Gastrocnemius medialis (tissue), 4 donors: ENCODE measurements at regions not wholly inside any gene's neighbourhood (a gene's known extent, or its start where the extent isn't known, plus 50 kb on each side); places are given as distances from the start of the nearest gene placed in this dataset.
"Not testable (repeated sequence)": the region's sequence is repeated elsewhere in the genome, so short reads cannot be mapped to it uniquely, and the experiment has no call there.

Source experiments
- ATAC-seq, 2 donors: fragments of 150-250 bp; one replicate each; pipeline ENCODE4 v1.9.1; 2016
- DNase-seq, 2 donors: peaks; one replicate each; pipeline ENCODE4 v3.0.0-alpha.2; 2019
- H3K27ac ChIP-seq, 4 donors: fragments of 200-600 bp; sonication (generic); 1 replicate in 1 of 4; 2 replicates in 3 of 4; pipeline ENCODE4 v1.5.1; 2016 to 2018; ENCODE audit warnings: mild to moderate bottlenecking in 2 of 4, moderate library complexity in 1 of 4
- H3K27me3 ChIP-seq, 3 donors: fragments of 200-600 bp; sonication (generic) in 2 of 3; 1 replicate in 1 of 3; 2 replicates in 2 of 3; pipeline versions ENCODE4 v1.5.1 to v1.6.0; 2016 to 2019; ENCODE audit warnings: mild to moderate bottlenecking in 1 of 3, moderate library complexity in 1 of 3
- H3K36me3 ChIP-seq, 2 donors: fragments of 200-600 bp; sonication (generic) in 1 of 2; one replicate each; pipeline ENCODE4 v1.5.1; 2017 to 2018
- H3K4me1 ChIP-seq, 2 donors: fragments of 200-600 bp; sonication (generic) in 1 of 2; one replicate each; pipeline ENCODE4 v1.5.1; 2016 to 2017; ENCODE audit warnings: mild to moderate bottlenecking in 2 of 2
- H3K4me3 ChIP-seq, 4 donors: fragments of 200-600 bp; sonication (generic) in 3 of 4; 1 replicate in 1 of 4; 2 replicates in 3 of 4; pipeline ENCODE4 v1.5.1; 2016 to 2019; ENCODE audit warnings: mild to moderate bottlenecking in 2 of 4
- H3K9me3 ChIP-seq, 3 donors: fragments of 200-600 bp; sonication (generic) in 2 of 3; 1 replicate in 1 of 3; 2 replicates in 2 of 3; pipeline ENCODE4 v1.5.1; 2016 to 2019
- POLR2A ChIP-seq, 2 donors: fragments of 450-650 bp; IDR thresholded peaks; one replicate each; pipeline ENCODE4 v1.6.1; 2017; ENCODE audit warnings: antibody characterized with exemption in 2 of 2, mild to moderate bottlenecking in 2 of 2, moderate library complexity in 2 of 2
- in situ Hi-C, 4 donors: fragments of 200-750 bp; cut with MboI; loops; one replicate each; pipeline versions ENCODE4 v1.15.0 to v1.8.0; 2017; ENCODE audit warnings: low sequenced_read_pairs in 4 of 4
- intact Hi-C: fragments of 100-400 bp; cut with DNase I; formaldehyde crosslinking; loops from one replicate; pipeline ENCODE4 v1.15.1; 2023; ENCODE audit warnings: low total_unique reads
- TF ChIP-seq, protein P1 (sequence below), 5 experiments: fragments of 450-650 bp in 3 of 5; fragments of 200-600 bp in 2 of 5; sonication (generic) in 2 of 5; IDR thresholded peaks in 4 of 5; conservative IDR thresholded peaks in 1 of 5; 1 replicate in 4 of 5; 2 replicates in 1 of 5; pipeline ENCODE4 v1.5.1; 2016 to 2019; ENCODE audit warnings: antibody characterized with exemption in 5 of 5, mild to moderate bottlenecking in 3 of 5, moderate library complexity in 3 of 5

DNA sequence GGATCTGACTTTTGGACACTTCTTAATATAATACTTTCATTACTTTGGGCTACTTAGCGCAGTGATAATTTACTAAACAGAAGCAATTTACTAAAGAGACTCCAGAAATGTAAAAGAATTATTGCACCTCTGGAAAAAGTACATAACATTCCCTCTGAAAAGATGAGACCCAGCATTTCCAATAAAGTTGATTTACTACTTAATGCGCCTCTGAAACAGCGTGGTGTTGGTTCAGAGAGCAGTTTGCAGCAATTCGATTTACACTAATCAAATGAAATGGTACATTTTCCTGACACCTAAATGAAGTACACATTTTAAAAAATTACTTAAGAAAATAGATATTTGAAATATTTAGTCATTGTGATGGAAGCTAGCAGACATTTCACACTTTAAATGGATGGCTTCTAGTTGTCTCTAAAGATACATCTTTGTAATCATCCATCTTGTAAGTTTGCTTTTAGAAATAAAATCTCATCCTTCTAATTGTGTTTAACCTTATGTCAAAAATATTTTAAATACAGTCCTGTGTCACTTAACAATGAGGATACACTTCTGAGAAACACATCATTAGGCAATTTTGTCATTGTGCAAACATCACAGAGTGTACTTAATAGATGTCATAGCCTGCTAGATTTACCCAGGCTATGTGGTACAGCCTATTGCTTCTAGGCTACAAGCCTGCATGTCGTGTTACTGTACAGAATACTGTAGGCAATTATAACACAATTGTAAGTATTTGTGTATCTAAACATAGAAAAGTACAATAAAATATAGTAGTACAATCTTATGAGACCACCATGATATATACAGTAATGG is 284.6 kb upstream of the UBE2E3 start:
- Histone ChIP-seq H3K27ac (no peak overlapping the region), H3K4me1 (no peaks in the 10 kb centered on the region), H3K27me3 (no peaks in the 10 kb centered on the region), H3K4me3 (no peak overlapping the region), H3K9me3 (no peaks in the 10 kb centered on the region), H3K36me3 (no peaks in the 10 kb centered on the region)
- ATAC-seq (no peak), DNase-seq (no peak)
- intact Hi-C loops (no loop called here), in situ Hi-C loops (no loop called here)
- TF ChIP-seq, protein P1, sequence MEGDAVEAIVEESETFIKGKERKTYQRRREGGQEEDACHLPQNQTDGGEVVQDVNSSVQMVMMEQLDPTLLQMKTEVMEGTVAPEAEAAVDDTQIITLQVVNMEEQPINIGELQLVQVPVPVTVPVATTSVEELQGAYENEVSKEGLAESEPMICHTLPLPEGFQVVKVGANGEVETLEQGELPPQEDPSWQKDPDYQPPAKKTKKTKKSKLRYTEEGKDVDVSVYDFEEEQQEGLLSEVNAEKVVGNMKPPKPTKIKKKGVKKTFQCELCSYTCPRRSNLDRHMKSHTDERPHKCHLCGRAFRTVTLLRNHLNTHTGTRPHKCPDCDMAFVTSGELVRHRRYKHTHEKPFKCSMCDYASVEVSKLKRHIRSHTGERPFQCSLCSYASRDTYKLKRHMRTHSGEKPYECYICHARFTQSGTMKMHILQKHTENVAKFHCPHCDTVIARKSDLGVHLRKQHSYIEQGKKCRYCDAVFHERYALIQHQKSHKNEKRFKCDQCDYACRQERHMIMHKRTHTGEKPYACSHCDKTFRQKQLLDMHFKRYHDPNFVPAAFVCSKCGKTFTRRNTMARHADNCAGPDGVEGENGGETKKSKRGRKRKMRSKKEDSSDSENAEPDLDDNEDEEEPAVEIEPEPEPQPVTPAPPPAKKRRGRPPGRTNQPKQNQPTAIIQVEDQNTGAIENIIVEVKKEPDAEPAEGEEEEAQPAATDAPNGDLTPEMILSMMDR (IDR thresholded peaks at IDR 0.05 in 4 of 5, conservative IDR thresholded peaks at IDR 0.05 in 1 of 5), result no peak
- no peak for TF ChIP-seq POLR2A (IDR thresholded peaks at IDR 0.05)

GRCh38 chr2:180694445-180695421 is 285.7 kb upstream of the UBE2E3 start:
- intact Hi-C loops, result no loop called here
- no peaks in the 10 kb centered on the region for H3K4me1 ChIP-seq
- H3K4me3 ChIP-seq, result no peak overlapping the region
- in situ Hi-C loops, result no loop called here
- no peaks in the 10 kb centered on the region for H3K9me3 ChIP-seq
- no peaks in the 10 kb centered on the region for H3K27me3 ChIP-seq
- H3K27ac ChIP-seq, result no peak overlapping the region
- DNase-seq, result no peak
- no peak for ATAC-seq
- no peak for TF ChIP-seq POLR2A (IDR thresholded peaks at IDR 0.05)
- TF ChIP-seq, protein P1 (IDR thresholded peaks at IDR 0.05 in 4 of 5, conservative IDR thresholded peaks at IDR 0.05 in 1 of 5), result no peak
- H3K36me3 ChIP-seq, result no peaks in the 10 kb centered on the region

DNA sequence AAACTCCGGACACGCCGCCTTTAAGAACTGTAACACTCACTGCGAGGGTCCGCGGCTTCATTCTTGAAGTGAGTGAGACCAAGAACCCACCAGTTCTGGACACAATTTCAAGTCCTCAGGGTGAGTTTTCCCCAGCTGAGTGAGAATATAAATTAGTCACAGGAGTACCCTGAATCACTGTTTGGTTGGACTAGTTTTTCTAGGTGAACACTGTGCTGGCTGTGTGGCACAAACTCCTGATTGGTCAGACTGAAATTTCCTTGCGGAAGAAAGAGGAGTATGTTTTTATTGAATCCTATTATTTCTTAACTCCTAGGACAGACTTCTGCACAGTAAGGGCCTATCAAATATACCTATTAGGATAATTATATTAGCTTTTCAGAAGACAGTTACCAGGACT is 288.1 kb upstream of the UBE2E3 start:
- Histone ChIP-seq H3K9me3 (no peaks in the 10 kb centered on the region), H3K4me3 (no peak overlapping the region), H3K4me1 (no peaks in the 10 kb centered on the region), H3K36me3 (no peaks in the 10 kb centered on the region), H3K27me3 (no peaks in the 10 kb centered on the region), H3K27ac (no peak overlapping the region)
- DNase-seq (no peak), ATAC-seq (no peak)
- TF ChIP-seq, protein P1 (IDR thresholded peaks at IDR 0.05 in 4 of 5, conservative IDR thresholded peaks at IDR 0.05 in 1 of 5), result no peak
- no peak for TF ChIP-seq POLR2A (IDR thresholded peaks at IDR 0.05)
- intact Hi-C loops, result no loop called here
- in situ Hi-C loops, result no loop called here

- H3K4me1 ChIP-seq, H3K36me3 ChIP-seq, in situ Hi-C loops, intact Hi-C loops, ATAC-seq, H3K27ac ChIP-seq, DNase-seq, H3K27me3 ChIP-seq, H3K9me3 ChIP-seq, H3K4me3 ChIP-seq: not testable (repeated sequence)
Observed at GRCh38 chr2:180691855-180692223, 288.6 kb upstream of the UBE2E3 start.

- H3K9me3 ChIP-seq, H3K27me3 ChIP-seq, ATAC-seq, DNase-seq, H3K4me3 ChIP-seq, H3K36me3 ChIP-seq, in situ Hi-C loops, H3K27ac ChIP-seq, intact Hi-C loops, H3K4me1 ChIP-seq: not testable (repeated sequence)
Observed at GRCh38 chr2:180691186-180691854, 289.1 kb upstream of the UBE2E3 start.
